ENCODE measurements at regions not wholly inside any gene's neighbourhood (a gene's known extent, or its start where the extent isn't known, plus 50 kb on each side); places are given as distances from the start of the nearest gene placed in this dataset.
"Not testable (repeated sequence)": the region's sequence is repeated elsewhere in the genome, so short reads cannot be mapped to it uniquely, and the experiment has no call there.

DNA sequence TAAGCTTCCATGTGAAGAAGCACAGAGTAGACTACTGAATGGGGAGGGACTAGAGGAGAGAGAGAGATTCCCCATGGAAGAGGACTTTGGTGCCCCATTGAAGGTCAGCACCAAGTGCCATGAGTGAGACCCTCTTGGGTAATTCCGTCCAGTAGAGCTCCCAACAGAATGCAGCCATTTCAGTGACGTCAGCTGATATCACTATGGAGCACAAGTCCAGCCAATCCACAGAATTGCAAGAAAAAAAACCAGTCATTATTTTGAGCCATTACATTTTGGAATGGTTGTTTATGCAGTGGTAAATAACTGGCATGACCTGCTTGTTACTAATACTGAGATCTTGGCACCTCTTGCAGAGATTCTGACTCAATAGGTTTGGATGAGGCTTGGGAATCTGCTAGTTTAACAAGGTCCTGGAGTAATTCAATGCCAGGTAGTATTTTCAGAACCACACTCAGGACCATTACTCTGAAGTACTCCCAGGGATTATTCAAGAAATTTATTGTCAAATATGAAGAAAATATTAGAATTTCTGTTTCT lies 52.6 kb upstream of the SP8 start:
- DNase-seq, result no peak

DNA sequence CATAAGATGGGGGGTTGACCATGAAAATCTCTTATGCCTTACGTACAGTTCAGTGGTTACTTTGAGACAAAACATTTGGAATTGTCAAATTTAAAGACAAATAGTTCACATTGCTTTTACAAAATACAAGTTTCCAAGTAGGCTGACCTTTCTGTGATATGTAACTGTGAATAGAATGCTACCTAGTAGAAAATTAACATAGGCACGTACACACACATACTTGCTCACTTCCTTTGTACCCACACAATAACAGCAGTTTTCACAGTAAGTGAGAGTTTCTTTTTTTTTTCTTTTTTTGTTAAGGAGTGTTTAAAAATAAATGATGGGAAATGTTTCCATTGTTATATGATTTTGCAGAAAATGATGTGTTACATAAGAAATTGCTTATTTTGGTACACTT lies 53.3 kb upstream of the SP8 start:
- no peak for DNase-seq

DNA sequence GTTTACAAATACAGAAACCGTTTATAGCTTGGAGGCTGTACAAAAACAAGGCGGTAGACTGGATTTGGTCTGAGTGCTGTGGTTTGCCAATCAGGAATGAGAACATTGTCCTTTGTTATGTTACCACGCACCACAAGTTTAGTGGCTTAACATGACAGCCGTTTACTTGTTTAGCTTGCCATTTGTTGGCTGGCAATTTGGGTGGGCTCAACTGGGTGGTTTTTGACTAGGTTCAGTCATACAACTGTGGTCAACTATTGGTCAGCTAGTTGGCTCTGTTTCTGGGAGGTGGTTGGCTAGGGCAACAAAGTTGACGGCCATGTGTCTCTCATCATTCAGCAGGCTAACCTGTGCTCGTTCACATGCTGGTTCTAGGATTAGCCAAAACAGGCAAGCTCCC lies 60.1 kb upstream of the SP8 start:
- no peak for DNase-seq

DNA sequence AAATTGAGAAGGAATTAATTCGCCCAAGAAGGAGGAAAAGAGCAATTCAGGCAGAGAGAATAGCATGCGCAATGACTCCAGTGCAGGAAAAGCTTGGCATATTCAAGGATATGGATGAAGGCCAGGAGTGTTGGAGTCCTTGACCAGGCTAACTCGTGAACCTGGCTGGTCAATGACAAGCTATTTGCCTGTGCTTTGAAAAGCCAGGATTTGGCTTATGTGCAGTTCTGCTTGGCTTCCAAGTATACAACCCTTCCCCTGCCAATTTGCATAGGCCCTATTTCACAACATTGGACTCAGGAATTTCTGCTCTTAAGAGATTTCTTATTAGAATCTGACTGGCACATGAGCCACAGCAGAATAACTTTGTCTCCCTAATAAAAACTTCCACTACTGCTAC lies 72.3 kb upstream of the SP8 start:
- no peak for DNase-seq

DNA sequence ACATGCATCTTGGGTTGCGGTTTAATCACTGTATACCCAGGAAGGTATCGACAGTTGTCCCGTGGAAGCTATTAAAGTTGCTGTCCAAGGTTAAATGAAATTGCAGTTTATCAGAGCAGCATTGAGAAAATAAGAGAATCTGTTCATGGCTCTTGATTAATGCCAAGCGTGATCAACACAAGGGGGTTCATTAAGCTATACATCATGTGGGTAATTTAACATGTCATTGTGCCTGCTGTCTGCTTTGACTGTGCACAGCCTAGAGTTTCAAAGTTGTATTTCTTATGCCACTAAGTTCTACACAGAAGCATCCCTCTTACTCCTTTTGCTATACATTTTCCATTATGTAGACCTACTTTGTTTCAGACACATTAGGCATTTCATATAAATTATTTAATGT lies 74.8 kb upstream of the SP8 start:
- no peak for DNase-seq

DNA sequence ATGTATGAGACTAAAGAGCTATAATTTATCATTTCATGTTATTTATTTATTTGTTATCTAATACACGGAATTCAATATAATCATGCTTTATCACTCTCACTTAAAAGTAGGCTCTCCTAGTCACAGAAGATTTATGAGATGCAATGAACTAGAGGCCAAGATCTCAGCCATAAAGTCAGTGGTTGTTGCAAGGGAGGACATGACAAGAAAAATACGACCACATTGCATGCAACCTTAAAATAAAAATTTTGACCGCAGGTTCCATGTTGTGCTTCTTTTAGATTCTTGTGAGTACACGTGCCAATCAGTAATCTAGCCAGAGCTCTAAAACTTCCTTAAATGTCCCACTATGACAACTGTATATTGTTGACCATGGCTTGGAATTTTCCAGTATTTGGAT lies 75.9 kb upstream of the SP8 start:
- DNase-seq, result no peak

DNA sequence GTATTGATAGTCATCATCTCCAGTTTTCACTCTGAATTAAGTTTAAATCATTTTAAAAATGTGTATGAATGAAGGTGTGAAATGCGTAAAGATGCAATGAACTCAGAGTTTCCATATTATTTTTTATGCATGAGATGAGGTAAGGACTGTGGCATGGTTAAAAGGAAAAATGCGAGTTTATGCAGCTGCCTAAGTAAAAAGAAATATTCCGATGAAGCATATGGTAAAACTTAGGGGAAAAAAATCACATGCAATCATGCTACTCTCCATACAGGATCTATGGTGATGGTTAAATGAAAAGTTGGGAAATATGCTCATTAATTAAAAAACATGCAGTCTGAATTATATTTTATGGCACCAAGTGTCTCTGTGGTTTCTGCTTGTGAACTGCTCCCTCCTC lies 77.5 kb upstream of the SP8 start:
- DNase-seq, result no peak

DNA sequence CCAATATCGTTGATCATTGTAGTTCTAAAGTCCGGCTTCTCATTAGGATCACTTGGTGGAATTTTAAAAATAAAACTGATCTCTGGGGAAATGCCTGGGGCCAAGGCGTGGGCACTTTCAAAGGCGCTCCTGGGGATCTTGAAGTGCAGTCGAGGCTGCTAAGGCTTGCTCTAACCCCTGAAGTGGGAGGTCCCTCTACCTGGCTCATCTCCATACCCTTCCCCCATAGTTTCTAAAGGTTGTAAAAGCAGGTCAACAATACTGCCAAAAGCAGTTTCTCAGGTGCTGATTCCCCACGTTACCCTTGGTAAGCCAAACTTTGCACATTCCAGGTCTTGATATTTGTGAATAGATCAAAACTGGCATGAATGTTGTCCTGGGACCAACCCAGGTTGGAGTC lies 79.0 kb upstream of the SP8 start:
- DNase-seq, result no peak

DNA sequence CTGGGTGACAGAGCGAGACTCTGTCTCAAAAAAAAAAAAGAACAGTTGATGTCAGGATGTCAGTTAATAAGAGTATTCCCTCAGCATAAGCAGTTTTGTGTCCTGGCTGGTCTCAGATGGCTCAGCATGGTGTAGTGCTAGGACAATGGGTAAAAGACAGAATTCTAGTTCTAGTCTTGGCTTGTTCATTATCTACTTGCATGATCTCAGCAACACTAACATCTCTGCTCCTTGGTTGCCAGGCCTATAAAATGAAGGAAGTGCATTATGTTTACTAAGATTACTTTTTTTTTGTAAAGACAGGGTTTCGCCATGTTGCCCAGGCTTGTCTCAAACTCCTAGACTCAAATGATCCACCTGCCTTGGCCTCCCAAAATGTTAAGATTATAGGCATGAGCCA lies 84.3 kb upstream of the SP8 start:
- DNase-seq, result no peak

DNA sequence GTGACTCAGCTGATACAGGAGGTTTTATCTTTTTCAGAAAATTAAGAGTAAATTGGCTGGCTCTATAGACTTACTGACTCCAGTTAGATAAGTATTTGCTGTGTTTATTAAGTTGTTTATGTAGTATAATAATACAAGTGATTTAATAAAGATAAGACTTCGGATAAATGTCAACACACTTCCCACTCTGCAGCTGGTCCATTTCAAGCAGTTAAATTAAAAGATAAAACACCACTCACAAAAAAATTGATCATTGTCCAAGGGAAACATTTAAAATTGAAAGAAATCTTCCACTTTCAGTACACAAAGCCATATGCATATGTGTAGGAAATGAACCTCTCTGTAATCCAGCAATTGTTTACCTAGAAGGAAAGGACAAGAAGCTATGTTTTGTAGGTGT lies 106.1 kb upstream of the SP8 start:
- DNase-seq, result no peak

DNA sequence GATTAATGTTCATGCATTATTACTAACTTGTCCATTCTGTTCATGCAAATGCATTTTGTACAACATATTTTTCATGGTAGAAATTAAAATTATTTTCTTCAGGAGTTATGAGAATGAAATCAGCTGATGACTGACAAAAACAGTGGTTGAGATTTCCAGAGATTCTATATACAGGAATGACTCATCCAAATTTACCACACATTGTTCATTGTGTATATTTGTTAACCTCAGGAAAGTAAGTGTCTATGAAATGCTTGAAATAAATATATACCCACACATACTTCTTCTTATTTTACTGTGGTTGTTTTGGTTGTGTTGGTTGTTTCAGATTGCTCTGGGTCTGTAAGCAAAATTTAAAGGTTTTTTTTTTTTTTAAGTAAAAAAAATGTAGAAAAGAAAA lies 108.1 kb upstream of the SP8 start:
- DNase-seq, result no peak

DNA sequence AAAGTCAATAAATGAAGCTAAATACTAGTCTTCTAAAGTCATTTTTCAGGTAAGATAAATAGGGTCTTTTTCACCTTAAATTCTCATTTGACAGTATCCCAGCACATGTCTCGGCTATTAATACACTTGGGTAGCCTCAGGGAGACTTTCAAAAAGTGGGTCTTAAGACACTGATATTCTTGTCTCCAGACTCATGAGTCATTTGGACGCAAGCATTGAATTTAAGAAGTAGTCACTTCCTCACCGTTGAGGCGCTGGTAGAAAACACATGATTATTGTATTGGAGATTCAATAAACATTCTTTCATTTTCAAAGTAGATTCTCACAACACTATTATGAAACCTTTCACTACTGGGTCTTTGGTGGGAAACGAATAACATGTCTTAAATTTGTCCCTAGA lies 108.9 kb upstream of the SP8 start:
- DNase-seq, result no peak

DNA sequence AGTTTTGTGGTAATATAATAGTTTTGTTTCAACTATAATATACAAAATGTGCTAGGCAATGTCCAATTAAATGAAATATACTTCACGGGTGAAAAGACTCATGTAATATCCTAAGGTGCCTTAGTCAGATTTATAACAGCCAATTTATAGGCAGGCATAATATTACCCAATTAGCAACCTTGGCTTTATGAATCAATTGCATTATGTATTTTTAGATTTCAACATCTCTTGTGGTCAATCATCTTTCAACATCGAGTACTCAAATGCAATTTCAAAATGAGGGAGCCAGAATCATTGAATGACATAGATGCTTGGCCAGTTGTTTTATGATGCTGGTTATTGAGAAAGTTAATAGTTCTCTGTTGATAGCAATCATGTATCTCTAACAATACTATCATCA lies 110.3 kb upstream of the SP8 start:
- no peak for DNase-seq

DNA sequence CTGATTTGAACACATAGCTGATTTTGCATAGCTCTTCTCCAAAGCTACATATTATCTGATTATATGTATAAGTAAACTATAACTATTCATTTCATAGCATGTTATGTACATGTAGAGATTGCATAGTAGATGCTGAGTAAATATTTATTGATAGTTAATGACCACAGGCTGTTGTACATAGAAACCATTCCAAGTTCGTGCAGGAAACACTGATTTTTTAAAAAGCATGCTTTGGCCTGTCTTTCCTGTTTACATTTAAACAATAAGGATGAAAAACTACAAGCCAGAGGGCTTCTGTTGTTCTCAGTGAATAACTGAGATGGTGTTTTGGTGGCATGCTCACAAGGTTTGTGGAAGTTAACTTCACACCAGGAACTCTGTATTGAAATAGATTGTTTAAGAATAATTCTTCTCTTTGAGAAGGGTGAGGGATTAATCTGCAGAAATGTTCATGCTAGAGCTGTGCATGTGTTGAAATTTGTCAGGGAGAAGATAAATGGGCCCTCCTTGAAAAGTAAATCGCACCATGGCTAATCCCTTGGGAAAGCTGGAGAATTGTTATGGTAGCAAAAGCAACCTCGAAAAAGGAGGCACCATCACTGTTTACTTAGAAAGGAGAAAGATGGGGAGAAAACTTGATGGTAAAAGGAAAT lies 120.2 kb upstream of the SP8 start:
- no peak for DNase-seq

DNA sequence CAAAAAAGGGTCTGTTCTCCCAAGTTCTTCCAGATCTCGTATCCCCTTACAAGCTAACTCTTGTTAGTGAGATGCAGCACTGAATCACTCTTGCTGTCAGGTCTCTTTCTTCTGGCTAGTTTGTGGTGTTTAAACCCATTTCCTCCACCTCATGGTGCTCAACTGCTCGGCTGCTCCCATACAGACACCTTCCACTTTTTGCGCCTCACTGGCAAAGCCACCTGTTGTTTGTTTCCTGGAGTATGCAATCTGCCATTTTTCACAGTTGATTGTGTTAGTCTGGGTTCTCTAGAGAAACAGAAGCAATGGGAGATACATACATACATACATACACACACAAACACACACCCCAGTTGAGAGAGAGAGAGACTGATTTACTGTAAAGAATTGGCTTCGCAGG lies 124.4 kb upstream of the SP8 start:
- no peak for DNase-seq

DNA sequence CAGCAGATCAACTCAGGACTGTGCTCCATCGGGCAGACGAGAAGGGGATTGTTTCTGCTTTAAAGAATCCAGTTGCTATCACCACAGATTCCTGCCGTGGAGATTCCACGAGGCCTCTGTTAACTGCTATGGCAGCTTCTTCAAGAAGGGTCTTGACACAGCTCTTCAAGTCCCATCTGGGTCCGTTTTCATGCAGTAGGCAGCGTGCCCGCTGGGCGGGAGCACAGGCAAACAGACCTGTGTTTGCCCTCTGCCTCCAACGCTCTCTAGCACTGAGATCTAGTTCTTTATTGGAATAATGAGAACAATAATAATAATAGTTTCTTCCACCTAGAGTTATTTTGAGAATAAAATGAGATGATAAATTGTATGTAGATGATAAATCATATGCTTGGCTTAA lies 127.2 kb upstream of the SP8 start:
- no peak for DNase-seq

DNA sequence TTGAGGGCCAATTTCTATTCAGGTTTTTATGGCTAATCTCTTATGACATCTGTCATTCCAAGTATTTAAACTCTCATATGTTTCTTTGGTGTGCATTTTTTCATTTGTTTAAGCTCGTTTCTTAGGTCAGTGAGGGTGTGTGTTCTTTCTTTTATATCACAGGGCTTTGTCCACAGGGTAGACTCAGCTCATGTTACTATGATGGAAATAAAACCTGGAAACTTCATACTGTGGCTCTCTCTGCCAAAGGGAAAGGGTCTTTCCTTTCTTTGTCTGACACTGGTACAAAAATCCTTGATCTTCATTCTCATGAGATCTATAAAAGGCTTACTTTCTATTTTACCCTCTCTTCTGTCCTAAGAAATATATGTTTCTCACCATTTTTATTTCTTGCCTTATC lies 129.6 kb upstream of the SP8 start:
- no peak for DNase-seq

DNA sequence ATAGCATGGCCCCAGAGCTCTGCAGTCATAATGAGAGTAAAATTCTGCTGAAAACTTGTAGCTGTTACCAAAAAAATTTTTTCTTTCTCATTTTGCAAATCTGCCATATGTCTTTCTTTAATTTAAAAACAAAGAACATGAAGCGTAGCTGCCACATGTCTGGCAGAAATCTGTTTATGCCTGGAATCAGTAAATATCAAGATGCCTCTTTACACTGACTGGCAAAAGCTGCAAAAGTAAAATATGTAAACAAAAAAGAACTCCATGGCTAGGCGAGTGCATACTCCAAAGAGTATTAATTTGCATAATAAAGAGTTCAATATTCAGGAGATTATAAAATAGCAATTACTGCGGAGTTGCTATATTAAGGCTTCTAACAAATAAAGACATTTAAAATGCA lies 130.9 kb upstream of the SP8 start:
- DNase-seq, result no peak

DNA sequence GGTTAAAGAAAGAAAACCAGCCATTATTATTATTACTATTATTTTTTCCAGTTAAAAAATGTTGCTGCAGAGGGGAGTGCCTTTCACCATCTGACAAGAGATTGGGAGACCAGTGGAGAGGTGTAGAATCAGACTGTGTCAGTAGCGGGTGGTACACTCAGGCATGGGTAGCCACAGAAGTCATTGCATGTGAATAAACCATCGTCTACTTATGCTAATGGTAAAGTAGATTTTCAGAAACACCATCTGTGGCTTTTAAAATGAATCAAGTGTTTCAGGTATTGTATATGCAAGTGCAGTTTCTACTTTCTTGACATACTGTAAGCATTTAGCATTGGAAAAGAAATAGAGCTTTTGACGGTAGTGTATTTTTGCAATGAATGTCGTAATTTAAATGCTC lies 131.5 kb upstream of the SP8 start:
- DNase-seq, result no peak

DNA sequence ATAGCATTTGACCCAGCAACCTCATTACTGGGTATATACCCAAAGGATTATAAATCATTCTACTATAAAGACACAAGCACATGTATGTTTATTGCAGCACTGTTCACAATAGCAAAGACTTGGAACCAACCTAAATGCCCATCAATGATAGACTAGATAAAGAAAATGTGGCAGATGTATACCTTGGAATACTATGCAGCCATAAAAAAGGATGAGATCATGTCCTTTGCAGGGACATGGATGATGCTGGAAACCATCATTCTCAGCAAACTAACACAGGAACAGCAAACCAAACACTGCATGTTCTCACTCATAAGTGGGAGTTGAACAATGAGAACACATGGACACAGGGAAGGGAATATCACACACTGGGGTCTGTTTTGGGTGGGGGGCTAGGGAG lies 140.5 kb upstream of the SP8 start:
- not testable (repeated sequence) for DNase-seq

DNA sequence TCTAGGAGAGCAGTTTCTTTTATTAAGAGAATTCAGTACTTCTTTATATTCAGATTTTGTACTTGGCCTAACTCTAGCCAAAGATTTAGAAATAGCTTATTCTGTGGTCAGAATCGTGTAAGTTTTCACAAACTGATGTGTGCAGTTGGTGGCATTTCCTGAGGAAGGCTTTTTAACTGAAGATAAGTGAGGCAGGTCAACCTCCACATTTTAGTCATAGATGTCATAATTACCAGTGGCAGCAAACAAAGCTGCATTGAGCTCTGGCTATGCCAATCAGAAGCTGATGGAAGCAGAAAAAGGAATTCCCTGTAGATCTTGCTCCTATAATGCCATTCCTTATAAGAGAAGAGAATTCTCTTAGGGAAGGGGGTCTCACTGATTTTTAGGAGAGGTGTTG lies 141.3 kb upstream of the SP8 start:
- no peak for DNase-seq

DNA sequence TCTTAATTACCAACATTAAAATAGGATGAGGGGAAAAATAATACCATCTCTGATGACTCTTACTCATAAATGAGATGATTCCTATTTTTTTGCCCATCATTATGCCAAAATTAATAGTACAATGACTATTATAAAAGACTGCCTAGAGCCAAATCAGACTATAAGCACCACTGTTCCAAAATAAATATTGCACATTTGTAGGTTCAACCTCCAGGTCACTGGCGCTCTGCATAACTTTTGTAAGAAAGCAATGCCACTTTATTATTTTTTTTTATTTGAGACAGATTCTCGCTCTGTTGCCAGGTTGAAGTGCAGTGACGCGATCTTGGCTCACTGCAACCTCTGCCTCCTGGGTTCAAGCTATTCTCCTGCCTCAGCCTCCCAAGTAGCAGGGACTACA lies 142.5 kb upstream of the SP8 start:
- no peak for DNase-seq

DNA sequence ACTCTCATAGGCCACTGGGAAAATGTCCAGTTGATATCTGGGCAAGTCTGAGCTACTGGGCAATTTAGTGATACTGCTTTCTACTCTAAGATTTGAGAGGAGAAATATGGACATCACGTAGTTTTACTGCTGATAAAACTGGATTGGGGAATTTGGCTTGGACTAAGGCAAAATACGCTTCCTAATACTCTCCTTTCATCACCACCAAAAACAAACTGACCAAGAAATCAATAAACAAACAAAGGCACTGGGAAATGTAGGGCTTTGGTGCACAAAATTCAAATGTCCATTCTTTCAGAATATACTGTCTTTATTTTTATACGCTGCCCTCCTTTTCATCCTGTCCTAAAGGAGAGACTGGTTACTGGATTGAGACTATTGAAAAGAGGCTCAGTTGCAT lies 145.1 kb upstream of the SP8 start:
- no peak for DNase-seq

DNA sequence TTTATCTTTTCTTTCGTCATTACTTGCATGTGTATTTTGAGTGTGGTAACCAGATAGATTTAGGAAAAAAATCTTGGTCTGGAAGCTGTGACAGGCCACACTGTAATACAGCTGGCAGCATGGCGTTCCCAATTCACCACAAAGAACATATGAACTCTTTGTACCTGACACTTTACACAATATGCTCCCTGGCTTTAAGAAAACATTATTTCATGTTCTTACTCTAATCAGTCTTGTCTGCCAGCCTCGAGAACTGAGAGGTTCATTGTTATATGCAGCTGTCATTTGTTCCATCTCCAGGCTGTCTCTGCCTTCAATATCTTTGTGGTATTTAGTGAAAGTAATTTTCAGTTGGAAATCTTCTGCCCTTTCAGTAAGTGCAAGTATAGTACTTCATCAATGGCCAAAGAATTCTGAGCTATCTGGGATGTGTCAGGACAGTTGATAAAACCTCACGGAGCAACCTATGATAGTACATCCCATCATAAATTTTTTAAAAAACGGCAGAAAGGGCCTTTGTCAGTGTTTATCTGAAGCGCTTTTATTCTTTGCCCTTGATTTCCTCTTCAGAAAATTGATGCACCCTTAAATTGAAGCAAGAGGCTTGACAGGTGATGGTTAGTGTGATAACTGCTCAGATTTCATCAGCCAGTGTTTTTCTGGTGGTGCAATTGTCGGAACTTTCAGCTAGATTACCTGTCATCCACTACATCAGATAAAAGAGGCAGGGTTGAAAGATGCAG lies 146.3 kb upstream of the SP8 start:
- no peak for DNase-seq

DNA sequence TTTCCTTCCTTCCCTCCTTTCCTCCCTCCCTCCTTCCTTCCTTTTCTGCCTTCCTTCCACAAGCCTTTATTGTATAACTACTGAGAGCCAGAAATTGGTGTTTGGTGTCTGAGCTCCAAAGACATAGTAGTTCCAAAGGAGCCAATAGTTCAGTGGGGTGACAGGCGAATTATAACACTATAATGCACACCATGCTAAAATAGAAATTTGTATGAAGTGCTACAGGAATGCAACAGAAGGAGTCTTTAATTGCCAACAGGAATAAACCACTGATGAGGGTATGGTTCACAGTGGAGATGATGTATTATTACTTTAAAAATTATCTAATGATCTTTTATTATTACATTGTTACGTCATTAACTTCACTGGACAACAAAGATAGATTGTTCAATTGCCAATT lies 158.8 kb upstream of the SP8 start:
- DNase-seq, result no peak

All from NCI-H2029 treated with DMSO at 0.1 percent for 48 hours (cell line).